ENCODE measurements at regions not wholly inside any gene's neighbourhood (a gene's known extent, or its start where the extent isn't known, plus 50 kb on each side); places are given as distances from the start of the nearest gene placed in this dataset.

DNA sequence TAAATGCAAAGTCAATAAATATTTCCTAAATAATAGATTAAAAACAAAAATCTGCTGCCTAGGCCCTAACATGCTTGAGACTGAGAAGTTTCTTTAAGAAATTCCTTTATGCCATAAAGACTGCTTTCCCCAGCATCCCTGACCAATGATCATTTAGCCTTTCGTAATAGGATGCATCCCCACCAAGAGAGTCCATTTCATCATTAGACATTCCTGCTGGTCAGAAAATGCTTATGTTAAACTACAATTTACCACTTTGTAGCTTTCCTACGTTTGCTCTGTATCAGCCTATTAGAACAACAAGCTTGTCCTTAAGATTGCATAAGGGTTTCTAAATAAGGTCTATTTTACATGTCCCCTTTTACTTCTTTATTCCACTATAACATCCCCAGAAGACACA is 59.8 kb upstream of the HSF2 start:
- H3K27me3 ChIP-seq (ENCODE audit: control insufficient read depth, insufficient read depth, low read length): no peaks in the 10 kb centered on the region
- H3K27ac ChIP-seq: no peak overlapping the region
- H3K9ac ChIP-seq: no peak overlapping the region
- H3K4me2 ChIP-seq (ENCODE audit: low read length): no peak overlapping the region
- TF ChIP-seq, protein P1, sequence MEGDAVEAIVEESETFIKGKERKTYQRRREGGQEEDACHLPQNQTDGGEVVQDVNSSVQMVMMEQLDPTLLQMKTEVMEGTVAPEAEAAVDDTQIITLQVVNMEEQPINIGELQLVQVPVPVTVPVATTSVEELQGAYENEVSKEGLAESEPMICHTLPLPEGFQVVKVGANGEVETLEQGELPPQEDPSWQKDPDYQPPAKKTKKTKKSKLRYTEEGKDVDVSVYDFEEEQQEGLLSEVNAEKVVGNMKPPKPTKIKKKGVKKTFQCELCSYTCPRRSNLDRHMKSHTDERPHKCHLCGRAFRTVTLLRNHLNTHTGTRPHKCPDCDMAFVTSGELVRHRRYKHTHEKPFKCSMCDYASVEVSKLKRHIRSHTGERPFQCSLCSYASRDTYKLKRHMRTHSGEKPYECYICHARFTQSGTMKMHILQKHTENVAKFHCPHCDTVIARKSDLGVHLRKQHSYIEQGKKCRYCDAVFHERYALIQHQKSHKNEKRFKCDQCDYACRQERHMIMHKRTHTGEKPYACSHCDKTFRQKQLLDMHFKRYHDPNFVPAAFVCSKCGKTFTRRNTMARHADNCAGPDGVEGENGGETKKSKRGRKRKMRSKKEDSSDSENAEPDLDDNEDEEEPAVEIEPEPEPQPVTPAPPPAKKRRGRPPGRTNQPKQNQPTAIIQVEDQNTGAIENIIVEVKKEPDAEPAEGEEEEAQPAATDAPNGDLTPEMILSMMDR (IDR thresholded peaks at IDR 0.05): no peak
- no peak overlapping the region for H2AFZ ChIP-seq
- H3K79me2 ChIP-seq: no peaks in the 10 kb centered on the region
- no peak overlapping the region for H3K4me3 ChIP-seq (ENCODE audit: low read depth, low read length)
- H3K4me1 ChIP-seq: no peaks in the 10 kb centered on the region
- no peaks in the 10 kb centered on the region for H3K9me3 ChIP-seq (ENCODE audit: control insufficient read depth, low read length)
- H3K36me3 ChIP-seq (ENCODE audit: control insufficient read depth, insufficient read depth, low read length): no peaks in the 10 kb centered on the region

DNA sequence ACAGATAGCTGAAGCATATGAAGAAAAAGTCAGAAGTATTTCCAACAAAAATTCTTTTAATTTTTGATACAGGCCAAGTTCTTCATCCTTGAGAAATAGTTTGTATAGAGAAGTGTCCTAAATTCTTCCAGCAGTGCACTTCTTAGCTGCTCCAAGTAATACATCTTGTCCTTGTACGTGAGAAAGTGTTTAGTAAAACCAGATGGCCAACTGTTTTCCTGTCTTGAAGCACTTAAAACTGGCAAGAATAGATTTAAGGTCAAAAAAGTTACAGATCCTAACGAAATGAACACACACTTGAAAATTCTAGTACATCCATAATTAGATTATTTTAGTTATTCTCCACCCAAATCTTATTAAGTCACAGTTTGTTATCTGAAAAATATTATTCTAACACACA is 52.2 kb upstream of the HSF2 start:
- no peak overlapping the region for H3K9ac ChIP-seq
- TF ChIP-seq, protein P1 (IDR thresholded peaks at IDR 0.05): no peak
- H3K36me3 ChIP-seq (ENCODE audit: control insufficient read depth, insufficient read depth, low read length): no peaks in the 10 kb centered on the region
- no peak overlapping the region for H2AFZ ChIP-seq
- no peak overlapping the region for H3K4me2 ChIP-seq (ENCODE audit: low read length)
- H3K9me3 ChIP-seq (ENCODE audit: control insufficient read depth, low read length): no peaks in the 10 kb centered on the region
- no peak overlapping the region for H3K4me3 ChIP-seq (ENCODE audit: low read depth, low read length)
- no peaks in the 10 kb centered on the region for H3K27me3 ChIP-seq (ENCODE audit: control insufficient read depth, insufficient read depth, low read length)
- no peak overlapping the region for H3K27ac ChIP-seq
- no peaks in the 10 kb centered on the region for H3K79me2 ChIP-seq
- H3K4me1 ChIP-seq: no peaks in the 10 kb centered on the region

DNA sequence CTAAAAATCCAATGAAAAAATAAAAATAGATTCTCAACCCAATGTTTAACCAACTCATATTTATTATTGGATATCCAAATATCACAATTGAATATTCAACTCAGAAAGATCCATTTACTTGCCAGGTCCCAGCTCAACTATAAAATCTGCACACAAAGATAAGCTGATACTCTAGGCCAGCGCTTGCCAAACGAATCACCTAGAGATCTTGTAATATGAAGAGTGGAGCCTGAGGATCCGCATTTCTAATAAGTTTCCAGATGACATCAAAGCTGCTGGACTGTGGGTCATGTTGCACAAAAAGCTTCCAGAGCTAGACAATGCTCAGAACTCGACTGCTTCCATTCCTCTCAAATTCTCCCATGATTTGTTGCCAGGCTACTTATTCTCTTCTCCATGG is 51.7 kb upstream of the HSF2 start:
- TF ChIP-seq, protein P1 (IDR thresholded peaks at IDR 0.05): no peak
- H3K4me3 ChIP-seq (ENCODE audit: low read depth, low read length): no peak overlapping the region
- no peak overlapping the region for H3K27ac ChIP-seq
- H3K36me3 ChIP-seq (ENCODE audit: control insufficient read depth, insufficient read depth, low read length): no peaks in the 10 kb centered on the region
- H3K4me1 ChIP-seq: no peaks in the 10 kb centered on the region
- no peak overlapping the region for H2AFZ ChIP-seq
- no peaks in the 10 kb centered on the region for H3K9me3 ChIP-seq (ENCODE audit: control insufficient read depth, low read length)
- no peaks in the 10 kb centered on the region for H3K79me2 ChIP-seq
- no peak overlapping the region for H3K9ac ChIP-seq
- no peaks in the 10 kb centered on the region for H3K27me3 ChIP-seq (ENCODE audit: control insufficient read depth, insufficient read depth, low read length)
- no peak overlapping the region for H3K4me2 ChIP-seq (ENCODE audit: low read length)

All from parathyroid adenoma (tissue), 2 donors.